ENCODE measurements at regions not wholly inside any gene's neighbourhood (a gene's known extent, or its start where the extent isn't known, plus 50 kb on each side); places are given as distances from the start of the nearest gene placed in this dataset.

GRCh38 chrX:39726771-39727170 lies 371.0 kb downstream of the BCOR start:
- Mint-ChIP-seq H3K4me3 (no peak overlapping the region), H3K4me1 (peaks cover 0 to 15% (median 8%) of the 10 kb centered on the region in 4 donors), H3K36me3 (no peaks in the 10 kb centered on the region), H3K27me3 (peaks cover 19% of the 10 kb centered on the region), H3K9me3 (peaks cover 0 to 5% (median 0%) of the 10 kb centered on the region in 7 donors), H3K27ac (no peak overlapping the region)
- peaks cover 5% of the 10 kb centered on the region for H3K4me1 ChIP-seq (ENCODE audit: control insufficient read depth, insufficient read depth, low read length, poor library complexity, severe bottlenecking)
- H3K4me3 ChIP-seq (ENCODE audit: low read depth, low read length): no peak overlapping the region
- H3K9me3 ChIP-seq (ENCODE audit: control insufficient read depth in 2 of 2, low read length in 2 of 2): no peaks in the 10 kb centered on the region
- no peak for DNase-seq
- no peak overlapping the region for H3K27ac ChIP-seq (ENCODE audit: insufficient read depth, low read length, poor library complexity, severe bottlenecking)
- H3K36me3 ChIP-seq (ENCODE audit: control insufficient read depth, insufficient read depth, low read length): no peaks in the 10 kb centered on the region
- ATAC-seq (ENCODE audit: low read depth in 2 of 2): no peak
- H3K27me3 ChIP-seq (ENCODE audit: control insufficient read depth, insufficient read depth, low read length): no peaks in the 10 kb centered on the region

GRCh38 chrX:39728025-39728424 lies 369.7 kb downstream of the BCOR start:
- H3K27ac ChIP-seq (ENCODE audit: insufficient read depth, low read length, poor library complexity, severe bottlenecking): no peak overlapping the region
- no peaks in the 10 kb centered on the region for H3K36me3 ChIP-seq (ENCODE audit: control insufficient read depth, insufficient read depth, low read length)
- peaks cover 5% of the 10 kb centered on the region for H3K4me1 ChIP-seq (ENCODE audit: control insufficient read depth, insufficient read depth, low read length, poor library complexity, severe bottlenecking)
- no peak overlapping the region for H3K4me3 Mint-ChIP-seq
- H3K4me3 ChIP-seq (ENCODE audit: low read depth, low read length): no peak overlapping the region
- H3K27me3 ChIP-seq (ENCODE audit: control insufficient read depth, insufficient read depth, low read length): no peaks in the 10 kb centered on the region
- peaks cover 0 to 15% (median 8%) of the 10 kb centered on the region in 4 donors for H3K4me1 Mint-ChIP-seq
- H3K27me3 Mint-ChIP-seq: peaks cover 19% of the 10 kb centered on the region
- ATAC-seq (ENCODE audit: low read depth in 2 of 2): no peak
- H3K36me3 Mint-ChIP-seq: no peaks in the 10 kb centered on the region
- no peak overlapping the region for H3K27ac Mint-ChIP-seq
- DNase-seq: no peak
- H3K9me3 Mint-ChIP-seq: peaks cover 0 to 3% (median 0%) of the 10 kb centered on the region in 7 donors
- H3K9me3 ChIP-seq (ENCODE audit: control insufficient read depth in 2 of 2, low read length in 2 of 2): no peaks in the 10 kb centered on the region

- peaks cover 13% of the 10 kb centered on the region for H3K27me3 Mint-ChIP-seq
- ATAC-seq (ENCODE audit: low read depth in 2 of 2) (no peak), DNase-seq (no peak)
- Histone ChIP-seq H3K27ac (ENCODE audit: insufficient read depth, low read length, poor library complexity, severe bottlenecking) (no peak overlapping the region), H3K9me3 (ENCODE audit: control insufficient read depth in 2 of 2, low read length in 2 of 2) (no peaks in the 10 kb centered on the region), H3K27me3 (ENCODE audit: control insufficient read depth, insufficient read depth, low read length) (no peaks in the 10 kb centered on the region), H3K36me3 (ENCODE audit: control insufficient read depth, insufficient read depth, low read length) (no peaks in the 10 kb centered on the region), H3K4me1 (ENCODE audit: control insufficient read depth, insufficient read depth, low read length, poor library complexity, severe bottlenecking) (peaks cover 5% of the 10 kb centered on the region), H3K4me3 (ENCODE audit: low read depth, low read length) (no peak overlapping the region)
- peaks cover 0 to 15% (median 8%) of the 10 kb centered on the region in 4 donors for H3K4me1 Mint-ChIP-seq
- no peak overlapping the region for H3K4me3 Mint-ChIP-seq
- no peaks in the 10 kb centered on the region for H3K36me3 Mint-ChIP-seq
- peaks cover 0 to 6% (median 0%) of the 10 kb centered on the region in 7 donors for H3K9me3 Mint-ChIP-seq
- H3K27ac Mint-ChIP-seq: no peak overlapping the region
These were observed 368.7 kb downstream of the BCOR start for GRCh38 chrX:39728852-39729598.

- H3K36me3 ChIP-seq (ENCODE audit: control insufficient read depth, insufficient read depth, low read length): no peaks in the 10 kb centered on the region
- peaks cover 5% of the 10 kb centered on the region for H3K4me1 ChIP-seq (ENCODE audit: control insufficient read depth, insufficient read depth, low read length, poor library complexity, severe bottlenecking)
- ATAC-seq (ENCODE audit: low read depth in 2 of 2): no peak
- no peaks in the 10 kb centered on the region for H3K36me3 Mint-ChIP-seq
- no peak overlapping the region for H3K27ac Mint-ChIP-seq
- H3K4me3 Mint-ChIP-seq: no peak overlapping the region
- H3K4me3 ChIP-seq (ENCODE audit: low read depth, low read length): no peak overlapping the region
- DNase-seq: no peak
- H3K27me3 Mint-ChIP-seq: peaks cover 13% of the 10 kb centered on the region
- no peak overlapping the region for H3K27ac ChIP-seq (ENCODE audit: insufficient read depth, low read length, poor library complexity, severe bottlenecking)
- peaks cover 0 to 3% (median 0%) of the 10 kb centered on the region in 7 donors for H3K9me3 Mint-ChIP-seq
- no peaks in the 10 kb centered on the region for H3K27me3 ChIP-seq (ENCODE audit: control insufficient read depth, insufficient read depth, low read length)
- peaks cover 0 to 8% (median 3%) of the 10 kb centered on the region in 4 donors for H3K4me1 Mint-ChIP-seq
- no peaks in the 10 kb centered on the region for H3K9me3 ChIP-seq (ENCODE audit: control insufficient read depth in 2 of 2, low read length in 2 of 2)
These were observed 367.6 kb downstream of the BCOR start for GRCh38 chrX:39729981-39730661.

DNA sequence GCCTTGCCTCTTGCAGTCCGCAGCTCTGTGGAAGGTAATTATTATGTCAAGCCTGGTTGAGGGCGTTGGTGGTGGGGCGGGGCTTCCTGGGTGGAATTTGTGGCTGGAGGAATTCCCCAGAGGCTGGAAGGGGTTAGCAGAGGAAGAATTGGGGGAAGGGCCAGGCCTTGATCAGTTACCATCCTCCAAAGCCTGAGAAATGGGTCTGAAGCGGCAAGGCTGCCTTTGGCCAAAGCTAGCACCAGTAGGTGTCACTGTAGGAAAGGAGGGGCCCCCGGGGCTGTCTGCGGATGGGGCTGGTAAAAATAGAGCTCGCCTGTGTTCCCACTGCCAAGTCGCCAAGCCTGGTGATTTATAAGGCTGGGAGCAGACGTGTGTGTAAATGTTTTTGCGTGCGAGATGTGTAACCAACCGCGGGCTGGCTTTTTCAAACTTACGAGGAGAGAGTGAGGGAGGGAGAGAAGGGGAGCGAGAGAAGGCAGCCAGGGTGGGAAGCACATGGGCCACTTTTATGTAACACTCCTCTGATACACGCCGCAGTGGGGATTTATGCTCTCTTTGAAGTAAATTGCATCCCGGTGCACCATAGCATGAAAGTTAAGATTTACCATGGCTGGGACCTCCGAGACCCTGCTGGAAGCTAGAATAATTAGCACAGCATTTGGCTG lies 367.0 kb downstream of the BCOR start:
- no peak overlapping the region for H3K4me3 ChIP-seq (ENCODE audit: low read depth, low read length)
- Mint-ChIP-seq H3K36me3 (no peaks in the 10 kb centered on the region), H3K27ac (peak overlapping the region in 2 of 3 donors; percentile 43 to 57), H3K4me3 (peak overlapping the region in 2 of 4 donors; percentile 64 to 65), H3K9me3 (peaks cover 0 to 3% (median 0%) of the 10 kb centered on the region in 7 donors), H3K4me1 (peaks cover 0 to 8% (median 3%) of the 10 kb centered on the region in 4 donors), H3K27me3 (peaks cover 13% of the 10 kb centered on the region)
- no peaks in the 10 kb centered on the region for H3K9me3 ChIP-seq (ENCODE audit: control insufficient read depth in 2 of 2, low read length in 2 of 2)
- H3K4me1 ChIP-seq (ENCODE audit: control insufficient read depth, insufficient read depth, low read length, poor library complexity, severe bottlenecking): peaks cover 5% of the 10 kb centered on the region
- H3K27ac ChIP-seq (ENCODE audit: insufficient read depth, low read length, poor library complexity, severe bottlenecking): no peak overlapping the region
- DNase-seq: peak; percentile 19 to 60 (median 48)
- no peaks in the 10 kb centered on the region for H3K36me3 ChIP-seq (ENCODE audit: control insufficient read depth, insufficient read depth, low read length)
- H3K27me3 ChIP-seq (ENCODE audit: control insufficient read depth, insufficient read depth, low read length): no peaks in the 10 kb centered on the region
- ATAC-seq (ENCODE audit: low read depth in 2 of 2): peak; percentile 64 to 75

- Mint-ChIP-seq H3K27me3 (peaks cover 13% of the 10 kb centered on the region), H3K9me3 (peaks cover 0 to 3% (median 0%) of the 10 kb centered on the region in 7 donors), H3K4me1 (peaks cover 0 to 8% (median 3%) of the 10 kb centered on the region in 4 donors), H3K27ac (no peak overlapping the region), H3K36me3 (no peaks in the 10 kb centered on the region), H3K4me3 (no peak overlapping the region)
- Histone ChIP-seq H3K27ac (ENCODE audit: insufficient read depth, low read length, poor library complexity, severe bottlenecking) (no peak overlapping the region), H3K4me1 (ENCODE audit: control insufficient read depth, insufficient read depth, low read length, poor library complexity, severe bottlenecking) (peaks cover 5% of the 10 kb centered on the region), H3K9me3 (ENCODE audit: control insufficient read depth in 2 of 2, low read length in 2 of 2) (no peaks in the 10 kb centered on the region), H3K36me3 (ENCODE audit: control insufficient read depth, insufficient read depth, low read length) (no peaks in the 10 kb centered on the region), H3K27me3 (ENCODE audit: control insufficient read depth, insufficient read depth, low read length) (no peaks in the 10 kb centered on the region), H3K4me3 (ENCODE audit: low read depth, low read length) (no peak overlapping the region)
- ATAC-seq (ENCODE audit: low read depth in 2 of 2) (no peak), DNase-seq (no peak)
These were observed 366.5 kb downstream of the BCOR start for GRCh38 chrX:39731330-39731667.

DNA sequence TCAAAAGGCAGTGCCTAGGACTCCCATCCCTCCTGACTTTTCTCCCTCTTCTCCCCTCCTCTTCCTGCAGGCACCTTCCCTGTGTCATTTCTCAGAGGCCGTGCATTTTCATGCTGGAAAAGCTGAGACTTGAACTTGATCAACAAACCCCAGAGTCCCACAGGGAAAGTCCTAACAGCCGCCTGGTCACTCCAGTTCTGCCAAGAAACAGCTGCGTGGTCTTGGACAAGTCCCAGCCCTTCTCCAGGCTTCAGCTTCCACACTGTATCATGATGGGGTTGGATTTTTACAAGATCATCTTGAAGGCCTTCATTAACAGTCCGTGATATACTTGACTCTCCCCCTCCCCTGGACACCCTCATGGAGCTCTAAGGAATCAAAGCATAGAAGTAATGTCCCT lies 366.0 kb downstream of the BCOR start:
- H3K36me3 Mint-ChIP-seq: no peaks in the 10 kb centered on the region
- peaks cover 0 to 3% (median 0%) of the 10 kb centered on the region in 7 donors for H3K9me3 Mint-ChIP-seq
- Histone ChIP-seq H3K36me3 (ENCODE audit: control insufficient read depth, insufficient read depth, low read length) (no peaks in the 10 kb centered on the region), H3K27me3 (ENCODE audit: control insufficient read depth, insufficient read depth, low read length) (no peaks in the 10 kb centered on the region), H3K4me1 (ENCODE audit: control insufficient read depth, insufficient read depth, low read length, poor library complexity, severe bottlenecking) (peaks cover 5% of the 10 kb centered on the region), H3K27ac (ENCODE audit: insufficient read depth, low read length, poor library complexity, severe bottlenecking) (no peak overlapping the region), H3K4me3 (ENCODE audit: low read depth, low read length) (no peak overlapping the region), H3K9me3 (ENCODE audit: control insufficient read depth in 2 of 2, low read length in 2 of 2) (no peaks in the 10 kb centered on the region)
- ATAC-seq (ENCODE audit: low read depth in 2 of 2) (no peak), DNase-seq (no peak)
- no peak overlapping the region for H3K27ac Mint-ChIP-seq
- H3K4me3 Mint-ChIP-seq: no peak overlapping the region
- peaks cover 0 to 8% (median 3%) of the 10 kb centered on the region in 4 donors for H3K4me1 Mint-ChIP-seq
- peaks cover 10% of the 10 kb centered on the region for H3K27me3 Mint-ChIP-seq

Measured in CD4-positive, CD25-positive, alpha-beta regulatory T cell (primary cell).